Fibroblast of lung (primary cell): ENCODE measurements at regions not wholly inside any gene's neighbourhood (a gene's known extent, or its start where the extent isn't known, plus 50 kb on each side); places are given as distances from the start of the nearest gene placed in this dataset.

ENCODE experiments used
- DNase-seq, 2 donors: peaks; one replicate each; pipeline versions ENCODE4 v3.0.0 to v3.0.0-alpha.2; 2010; ENCODE audit warnings: low read depth in 2 of 2
- H2AFZ ChIP-seq: 2 replicates; pipeline ENCODE4 v1.5.1; 2012; ENCODE audit warnings: low read length, control low read depth, inconsistent platforms
- H3K27ac ChIP-seq: 2 replicates; pipeline ENCODE4 v1.5.1; 2011; ENCODE audit warnings: low read length, control low read depth; ENCODE audit not compliant: insufficient read depth
- H3K27me3 ChIP-seq: 2 replicates; pipeline ENCODE4 v1.5.1; 2011; ENCODE audit warnings: mild to moderate bottlenecking, low read length; ENCODE audit not compliant: control insufficient read depth, insufficient read depth
- H3K36me3 ChIP-seq: 2 replicates; pipeline ENCODE4 v1.5.1; 2011; ENCODE audit warnings: low read length; ENCODE audit not compliant: control insufficient read depth, insufficient read depth
- H3K4me1 ChIP-seq: 2 replicates; pipeline ENCODE4 v1.5.1; 2011; ENCODE audit warnings: low read length; ENCODE audit not compliant: control insufficient read depth, insufficient read depth; ENCODE audit errors: extremely low read depth
- H3K4me2 ChIP-seq: 2 replicates; pipeline ENCODE4 v1.5.1; 2011; ENCODE audit warnings: low read length, control low read depth; ENCODE audit not compliant: insufficient read depth; ENCODE audit errors: extremely low read depth
- H3K4me3 ChIP-seq, 4 experiments: fragments of 200-600 bp in 1 of 4; sonication (generic) in 1 of 4; replicated peaks in 1 of 4; 2 replicates each; pipeline ENCODE4 v1.5.1; 2011 to 2016; ENCODE audit warnings: low read length in 4 of 4, low read depth in 3 of 4, mild to moderate bottlenecking in 3 of 4, control low read depth in 2 of 4, inconsistent platforms in 1 of 4, mixed read lengths in 1 of 4; ENCODE audit not compliant: insufficient read depth in 1 of 4; ENCODE audit errors: control extremely low read depth in 1 of 4
- H3K79me2 ChIP-seq: 2 replicates; pipeline ENCODE4 v1.5.1; 2012; ENCODE audit warnings: mild to moderate bottlenecking, low read length, inconsistent platforms; ENCODE audit not compliant: control insufficient read depth, insufficient read depth
- H3K9ac ChIP-seq: 2 replicates; pipeline ENCODE4 v1.5.1; 2011; ENCODE audit warnings: mild to moderate bottlenecking, low read length, control low read depth; ENCODE audit not compliant: insufficient read depth
- H3K9me3 ChIP-seq: 2 replicates; pipeline ENCODE4 v1.5.1; 2012; ENCODE audit warnings: low read depth, low read length; ENCODE audit not compliant: control insufficient read depth, insufficient read depth
- H4K20me1 ChIP-seq: 2 replicates; pipeline ENCODE4 v1.5.1; 2011; ENCODE audit warnings: low read length; ENCODE audit not compliant: control insufficient read depth, insufficient read depth; ENCODE audit errors: extremely low read depth
- EZH2 ChIP-seq: IDR thresholded peaks from 2 replicates; pipeline ENCODE4 v1.5.1; 2012; ENCODE audit warnings: low read length, control low read depth, mild to moderate bottlenecking; ENCODE audit errors: missing control alignments
- TF ChIP-seq, protein P1 (sequence below), 2 donors: IDR thresholded peaks in 1 of 2; conservative IDR thresholded peaks in 1 of 2; 1 replicate in 1 of 2; 2 replicates in 1 of 2; pipeline ENCODE4 v1.5.1; 2011 to 2012; ENCODE audit warnings: low read length in 2 of 2, control low read depth in 1 of 2, inconsistent platforms in 1 of 2, low read depth in 1 of 2, mild to moderate bottlenecking in 1 of 2

GRCh38 chr2:192655916-192656315 lies 461.2 kb upstream of the TMEFF2 start:
- no peaks in the 10 kb centered on the region for H3K36me3 ChIP-seq
- TF ChIP-seq EZH2 = no peak
- TF ChIP-seq, protein P1, sequence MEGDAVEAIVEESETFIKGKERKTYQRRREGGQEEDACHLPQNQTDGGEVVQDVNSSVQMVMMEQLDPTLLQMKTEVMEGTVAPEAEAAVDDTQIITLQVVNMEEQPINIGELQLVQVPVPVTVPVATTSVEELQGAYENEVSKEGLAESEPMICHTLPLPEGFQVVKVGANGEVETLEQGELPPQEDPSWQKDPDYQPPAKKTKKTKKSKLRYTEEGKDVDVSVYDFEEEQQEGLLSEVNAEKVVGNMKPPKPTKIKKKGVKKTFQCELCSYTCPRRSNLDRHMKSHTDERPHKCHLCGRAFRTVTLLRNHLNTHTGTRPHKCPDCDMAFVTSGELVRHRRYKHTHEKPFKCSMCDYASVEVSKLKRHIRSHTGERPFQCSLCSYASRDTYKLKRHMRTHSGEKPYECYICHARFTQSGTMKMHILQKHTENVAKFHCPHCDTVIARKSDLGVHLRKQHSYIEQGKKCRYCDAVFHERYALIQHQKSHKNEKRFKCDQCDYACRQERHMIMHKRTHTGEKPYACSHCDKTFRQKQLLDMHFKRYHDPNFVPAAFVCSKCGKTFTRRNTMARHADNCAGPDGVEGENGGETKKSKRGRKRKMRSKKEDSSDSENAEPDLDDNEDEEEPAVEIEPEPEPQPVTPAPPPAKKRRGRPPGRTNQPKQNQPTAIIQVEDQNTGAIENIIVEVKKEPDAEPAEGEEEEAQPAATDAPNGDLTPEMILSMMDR (conservative IDR thresholded peaks at IDR 0.05 in 1 of 2, IDR thresholded peaks at IDR 0.05 in 1 of 2; ENCODE audit: low read depth in 1 of 2, low read length in 2 of 2) = no peak
- no peak overlapping the region for H3K27ac ChIP-seq
- H3K4me1 ChIP-seq = no peaks in the 10 kb centered on the region
- H3K79me2 ChIP-seq = no peaks in the 10 kb centered on the region
- no peaks in the 10 kb centered on the region for H4K20me1 ChIP-seq
- no peak overlapping the region for H3K9ac ChIP-seq
- no peak overlapping the region for H2AFZ ChIP-seq
- H3K4me2 ChIP-seq = no peak overlapping the region
- H3K27me3 ChIP-seq = no peaks in the 10 kb centered on the region
- H3K4me3 ChIP-seq = no peak overlapping the region
- H3K9me3 ChIP-seq = no peaks in the 10 kb centered on the region
- DNase-seq = no peak

- no peak for TF ChIP-seq EZH2
- TF ChIP-seq, protein P1 (conservative IDR thresholded peaks at IDR 0.05 in 1 of 2, IDR thresholded peaks at IDR 0.05 in 1 of 2; ENCODE audit: low read depth in 1 of 2, low read length in 2 of 2) = no peak
- Histone ChIP-seq H4K20me1 (no peaks in the 10 kb centered on the region), H3K36me3 (no peaks in the 10 kb centered on the region), H3K79me2 (no peaks in the 10 kb centered on the region), H3K4me2 (no peak overlapping the region), H3K4me3 (no peak overlapping the region), H3K27me3 (no peaks in the 10 kb centered on the region), H2AFZ (no peak overlapping the region), H3K9me3 (no peaks in the 10 kb centered on the region), H3K27ac (no peak overlapping the region), H3K9ac (no peak overlapping the region), H3K4me1 (no peaks in the 10 kb centered on the region)
- no peak for DNase-seq
These were observed 451.3 kb upstream of the TMEFF2 start for GRCh38 chr2:192645811-192646598.

DNA sequence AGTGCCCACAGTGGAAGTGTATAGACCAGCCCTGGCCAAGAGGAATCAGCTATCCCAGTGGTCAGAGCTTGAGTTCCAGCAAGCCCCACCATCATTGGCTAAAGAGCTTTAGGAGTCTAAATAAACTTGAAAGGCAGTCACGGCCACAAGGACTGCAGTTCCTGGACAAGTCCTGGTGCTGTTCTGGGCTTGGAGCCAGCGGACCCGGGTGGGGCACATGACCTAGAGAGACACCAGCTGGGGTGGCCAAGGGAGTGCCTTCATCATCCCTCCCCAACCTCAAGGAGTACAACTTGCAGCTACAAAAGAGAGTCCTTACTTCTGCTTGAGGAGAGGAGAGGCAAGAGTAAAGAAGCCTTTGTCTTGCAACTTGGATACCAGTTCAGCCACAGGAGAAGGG lies 439.8 kb upstream of the TMEFF2 start:
- no peaks in the 10 kb centered on the region for H4K20me1 ChIP-seq
- H3K27me3 ChIP-seq = no peaks in the 10 kb centered on the region
- no peaks in the 10 kb centered on the region for H3K79me2 ChIP-seq
- TF ChIP-seq EZH2 = no peak
- TF ChIP-seq, protein P1 (conservative IDR thresholded peaks at IDR 0.05 in 1 of 2, IDR thresholded peaks at IDR 0.05 in 1 of 2; ENCODE audit: low read depth in 1 of 2, low read length in 2 of 2) = no peak
- no peak overlapping the region for H3K4me3 ChIP-seq
- DNase-seq = no peak
- no peak overlapping the region for H3K9ac ChIP-seq
- H2AFZ ChIP-seq = no peak overlapping the region
- no peaks in the 10 kb centered on the region for H3K9me3 ChIP-seq
- no peaks in the 10 kb centered on the region for H3K4me1 ChIP-seq
- no peak overlapping the region for H3K27ac ChIP-seq
- no peaks in the 10 kb centered on the region for H3K36me3 ChIP-seq
- H3K4me2 ChIP-seq = no peak overlapping the region
